IMR-90 (cell line): ENCODE measurements at regions not wholly inside any gene's neighbourhood (a gene's known extent, or its start where the extent isn't known, plus 50 kb on each side); places are given as distances from the start of the nearest gene placed in this dataset.

ENCODE experiments used
- ATAC-seq: fragments of 200-7000 bp; cut with Tn5 transposase; 2 replicates; pipeline ENCODE4 v1.9.1; 2020; ENCODE audit warnings: low read depth, mild to moderate bottlenecking, moderate library complexity
- BruUV-seq: library from RNA; stranded (reverse); fragments of 400-500 nt; replicated peaks from 2 replicates; lab custom pipeline; 2021; lab: Mats Ljungman, UMichigan
- CTCF ChIA-PET: fragments of 300-600 bp; formaldehyde crosslinking; extraction: SDS; loops from one replicate; lab custom pipeline; 2021; ENCODE audit warnings: antibody characterized with exemption; lab: Yijun Ruan, JAX
- POLR2A ChIA-PET: fragments of 300-600 bp; sonication (Branson Sonifier 250); formaldehyde crosslinking; loops from one replicate; lab custom pipeline; 2022; ENCODE audit warnings: antibody characterized with exemption; ENCODE audit not compliant: unreplicated experiment; lab: Charles Lee
- DNase-seq: peaks from one replicate; pipeline ENCODE4 v3.0.0; 2013
- H2AFZ ChIP-seq: replicated peaks from 2 replicates; pipeline ENCODE3; 2013; ENCODE audit warnings: low read length, mild to moderate bottlenecking; ENCODE audit not compliant: poor library complexity
- H2AK5ac ChIP-seq: 2 replicates; pipeline ENCODE4 v1.6.1; 2013; ENCODE audit warnings: low read depth, low read length, inconsistent platforms
- H2AK9ac ChIP-seq: replicated peaks from 2 replicates; pipeline ENCODE3; 2013; ENCODE audit warnings: mild to moderate bottlenecking, low read depth, low read length, moderate library complexity; ENCODE audit not compliant: poor library complexity
- H2BK120ac ChIP-seq: 2 replicates; pipeline ENCODE4 v1.6.1; 2013; ENCODE audit warnings: low read depth, low read length, inconsistent platforms
- H2BK15ac ChIP-seq: 3 replicates; pipeline ENCODE4 v1.6.1; 2013; ENCODE audit warnings: low read depth, low read length, inconsistent platforms
- H2BK20ac ChIP-seq: 2 replicates; pipeline ENCODE4 v1.6.1; 2013; ENCODE audit warnings: low read depth, mild to moderate bottlenecking, inconsistent platforms, low read length, moderate library complexity
- H2BK5ac ChIP-seq: 2 replicates; pipeline ENCODE4 v1.6.1; 2013; ENCODE audit warnings: mild to moderate bottlenecking, low read depth, low read length, inconsistent platforms; ENCODE audit not compliant: poor library complexity, severe bottlenecking
- H3K14ac ChIP-seq: replicated peaks from 2 replicates; pipeline ENCODE4 v1.6.1; 2013; ENCODE audit warnings: low read depth, low read length, inconsistent platforms
- H3K18ac ChIP-seq: 2 replicates; pipeline ENCODE4 v1.6.1; 2013; ENCODE audit warnings: low read depth, low read length, control low read depth
- H3K23ac ChIP-seq: 2 replicates; pipeline ENCODE4 v1.6.1; 2013; ENCODE audit warnings: low read depth, low read length, inconsistent platforms
- H3K27ac ChIP-seq: 2 replicates; pipeline ENCODE4 v1.5.1; 2013; ENCODE audit warnings: mild to moderate bottlenecking, control low read depth, low read length; ENCODE audit not compliant: insufficient read depth
- H3K27me3 ChIP-seq: 2 replicates; pipeline ENCODE4 v1.6.1; 2013; ENCODE audit warnings: low read length; ENCODE audit not compliant: control insufficient read depth, insufficient read depth
- H3K36me3 ChIP-seq: 2 replicates; pipeline ENCODE4 v1.6.1; 2013; ENCODE audit warnings: low read length, mixed read lengths; ENCODE audit not compliant: control insufficient read depth, insufficient read depth
- H3K4ac ChIP-seq: 2 replicates; pipeline ENCODE4 v1.6.1; 2013; ENCODE audit warnings: low read depth, low read length, inconsistent platforms
- H3K4me1 ChIP-seq: 2 replicates; pipeline ENCODE4 v1.6.1; 2013; ENCODE audit warnings: low read length, mixed read lengths; ENCODE audit not compliant: control insufficient read depth, insufficient read depth
- H3K4me2 ChIP-seq: 2 replicates; pipeline ENCODE4 v1.6.1; 2013; ENCODE audit warnings: low read depth, mild to moderate bottlenecking, control low read depth, low read length, moderate library complexity
- H3K4me3 ChIP-seq: 2 replicates; pipeline ENCODE4 v1.5.1; 2013; ENCODE audit warnings: low read depth, mild to moderate bottlenecking, control low read depth, low read length, moderate library complexity; ENCODE audit not compliant: insufficient read depth
- H3K56ac ChIP-seq: 2 replicates; pipeline ENCODE4 v1.6.1; 2013; ENCODE audit warnings: low read length, inconsistent platforms; ENCODE audit not compliant: insufficient read depth; ENCODE audit errors: extremely low read depth
- H3K79me1 ChIP-seq, 2 experiments: 2 replicates each; pipeline ENCODE4 v1.6.1; 2013; ENCODE audit warnings: low read length in 2 of 2, inconsistent platforms in 1 of 2, low read depth in 1 of 2
- H3K9ac ChIP-seq: 2 replicates; pipeline ENCODE4 v1.6.1; 2013; ENCODE audit warnings: low read depth, low read length, control low read depth
- H3K9me1 ChIP-seq: 2 replicates; pipeline ENCODE4 v1.6.1; 2013; ENCODE audit warnings: low read length, inconsistent platforms; ENCODE audit not compliant: insufficient read depth
- H3K9me3 ChIP-seq: 2 replicates; pipeline ENCODE4 v1.6.1; 2013; ENCODE audit warnings: low read length; ENCODE audit not compliant: control insufficient read depth, insufficient read depth
- H4K20me1 ChIP-seq: 2 replicates; pipeline ENCODE4 v1.6.1; 2013; ENCODE audit warnings: low read length, inconsistent platforms; ENCODE audit not compliant: insufficient read depth
- H4K5ac ChIP-seq: 2 replicates; pipeline ENCODE4 v1.6.1; 2013; ENCODE audit warnings: mild to moderate bottlenecking, low read depth, low read length, control low read depth
- H4K8ac ChIP-seq, 2 experiments: 2 replicates each; pipeline ENCODE4 v1.6.1; 2013; ENCODE audit warnings: low read depth in 2 of 2, low read length in 2 of 2, control low read depth in 1 of 2, inconsistent platforms in 1 of 2
- H4K91ac ChIP-seq: 2 replicates; pipeline ENCODE4 v1.6.1; 2013; ENCODE audit warnings: low read depth, low read length, inconsistent platforms; ENCODE audit not compliant: insufficient read depth
- BHLHE40 ChIP-seq: fragments of 150-350 bp; IDR thresholded peaks from 2 replicates; pipeline ENCODE4 v1.6.1; 2016; ENCODE audit warnings: mild to moderate bottlenecking, low read depth, low read length
- CHD1 ChIP-seq: IDR thresholded peaks from 2 replicates; pipeline ENCODE4 v1.6.1; 2012; ENCODE audit warnings: low read depth, low read length, improper control_type of control experiment
- CTCF ChIP-seq: conservative IDR thresholded peaks from 2 replicates; pipeline ENCODE4 v1.5.1; 2012; ENCODE audit warnings: mild to moderate bottlenecking, low read depth, low read length, improper control_type of control experiment
- MAFK ChIP-seq: IDR thresholded peaks from 2 replicates; pipeline ENCODE4 v1.6.1; 2012; ENCODE audit warnings: low read depth, low read length, improper control_type of control experiment
- MAZ ChIP-seq: IDR thresholded peaks from 2 replicates; pipeline ENCODE4 v1.6.1; 2012; ENCODE audit warnings: low read depth, mild to moderate bottlenecking, low read length, improper control_type of control experiment, moderate library complexity, borderline replicate concordance
- MXI1 ChIP-seq: IDR thresholded peaks from 2 replicates; pipeline ENCODE4 v1.6.1; 2012; ENCODE audit warnings: low read depth, mild to moderate bottlenecking, low read length, moderate library complexity, borderline replicate concordance
- NFE2L2 ChIP-seq: fragments of 150-350 bp; IDR thresholded peaks from 2 replicates; pipeline ENCODE4 v1.6.1; 2016; ENCODE audit warnings: low read depth, mild to moderate bottlenecking, low read length
- POLR2A ChIP-seq: IDR thresholded peaks from 2 replicates; pipeline ENCODE4 v1.6.1; 2012; ENCODE audit warnings: mild to moderate bottlenecking, low read depth, low read length
- RAD21 ChIP-seq: IDR thresholded peaks from 2 replicates; pipeline ENCODE4 v1.6.1; 2012; ENCODE audit warnings: low read length, improper control_type of control experiment
- dilution Hi-C: fragments of 300-500 bp; cut with HindIII; formaldehyde crosslinking; loops from one replicate; pipeline ENCODE4 v1.14.3; 2018; ENCODE audit warnings: low sequenced_read_pairs; ENCODE audit not compliant: unreplicated experiment
- in situ Hi-C: fragments of 300-500 bp; cut with MboI; formaldehyde crosslinking; loops from 3 replicates; pipeline ENCODE4 v1.14.3; 2019; ENCODE audit warnings: low sequenced_read_pairs, inconsistent platforms, mixed read lengths
- intact Hi-C: fragments of 100-400 bp; cut with micrococcal nuclease; formaldehyde crosslinking; loops from 2 replicates; pipeline ENCODE4 v1.10.0; 2022

DNA sequence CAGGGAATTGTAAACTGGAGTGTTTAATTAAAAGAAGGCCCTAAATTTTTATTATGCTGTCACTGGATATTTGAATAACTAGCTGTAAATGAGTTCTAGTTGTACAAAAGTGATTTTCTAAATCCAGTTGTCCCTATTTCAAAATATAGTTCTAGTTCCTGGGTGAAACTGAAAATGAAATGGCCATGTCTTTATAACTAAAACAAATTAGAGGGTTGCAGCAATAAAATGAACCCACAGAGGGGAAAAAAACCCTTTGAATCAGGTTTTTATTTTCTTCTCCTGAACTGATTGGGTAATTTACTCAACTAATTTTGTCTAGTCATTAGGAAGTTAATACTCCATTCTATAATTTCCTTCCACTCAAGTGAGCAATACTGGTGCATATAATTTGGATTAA is 55.6 kb upstream of the MAP4K3 start:
- intact Hi-C loops: loop anchor here (2.0 kb wide), 1 partner anchor 56 kb away; the partner anchor contains the start of gene MAP4K3
- H3K18ac ChIP-seq: no peak overlapping the region
- DNase-seq: no peak
- no peak overlapping the region for H4K91ac ChIP-seq
- peak overlapping the region; percentile 88 for H2BK5ac ChIP-seq
- H3K27ac ChIP-seq: peak overlapping the region; percentile 58; the same call in 1 of the 2 replicates
- dilution Hi-C loops: no loop called here
- no peak overlapping the region for H3K4me3 ChIP-seq
- CTCF ChIA-PET: no interaction called here
- peaks cover 6 to 12% of the 10 kb centered on the region in 2 experiments; a peak in 3 of 4 replicates for H3K79me1 ChIP-seq
- H3K27me3 ChIP-seq: no peaks in the 10 kb centered on the region
- no peak overlapping the region for H3K56ac ChIP-seq
- H3K23ac ChIP-seq: no peak overlapping the region
- no peak overlapping the region for H3K9ac ChIP-seq
- H3K9me3 ChIP-seq: no peaks in the 10 kb centered on the region
- H3K14ac ChIP-seq: no peak overlapping the region
- no peak overlapping the region for H2BK20ac ChIP-seq
- H3K9me1 ChIP-seq: peaks cover 9% of the 10 kb centered on the region
- peak overlapping the region; percentile 1; the same call in 1 of the 2 replicates for H2BK120ac ChIP-seq
- peaks cover 11% of the 10 kb centered on the region for H3K4me1 ChIP-seq
- no peaks in the 10 kb centered on the region for H3K36me3 ChIP-seq
- no TSS peak for BruUV-seq
- no peak overlapping the region; a peak in 1 of 4 replicates for H4K8ac ChIP-seq
- POLR2A ChIA-PET: no interaction called here
- no peak overlapping the region for H2AK5ac ChIP-seq
- in situ Hi-C loops: no loop called here
- TF ChIP-seq CTCF (no peak), MAFK (no peak), CHD1 (no peak), MXI1 (no peak), POLR2A (no peak), NFE2L2 (no peak), RAD21 (no peak), MAZ (no peak), BHLHE40 (no peak)
- peak overlapping the region; percentile 81; the same call in 1 of the 2 replicates for H3K4me2 ChIP-seq
- H2AK9ac ChIP-seq: no peak overlapping the region
- H4K20me1 ChIP-seq: no peaks in the 10 kb centered on the region
- H4K5ac ChIP-seq: no peak overlapping the region
- H3K4ac ChIP-seq: no peak overlapping the region; the same call in 1 of the 2 replicates
- H2AFZ ChIP-seq: no peak overlapping the region
- ATAC-seq: no peak
- H2BK15ac ChIP-seq: no peak overlapping the region
